CD4-positive, alpha-beta T cell treated with Interferon alpha-2 for 1 hour (primary cell): ENCODE measurements at regions not wholly inside any gene's neighbourhood (a gene's known extent, or its start where the extent isn't known, plus 50 kb on each side); places are given as distances from the start of the nearest gene placed in this dataset.

Experiments used
- DNase-seq, 2 donors: peaks; one replicate each; pipeline ENCODE4 v3.0.0-alpha.2; 2020 to 2022

- no peak for DNase-seq
Measured at GRCh38 chr18:39685303-39685902, 2119.8 kb upstream of the CELF4 start.

GRCh38 chr18:39681061-39681460 is 2115.5 kb upstream of the CELF4 start:
- no peak for DNase-seq

- no peak for DNase-seq
Measured at GRCh38 chr18:39675906-39676305, 2110.3 kb upstream of the CELF4 start.

- no peak for DNase-seq
Measured at GRCh38 chr18:39675368-39675767, 2109.8 kb upstream of the CELF4 start.

GRCh38 chr18:39672171-39672570 is 2106.6 kb upstream of the CELF4 start:
- DNase-seq: no peak

GRCh38 chr18:39667905-39668304 is 2102.3 kb upstream of the CELF4 start:
- DNase-seq: no peak

- DNase-seq: no peak
Measured at GRCh38 chr18:39666541-39666940, 2100.9 kb upstream of the CELF4 start.

- no peak for DNase-seq
Measured at GRCh38 chr18:39661856-39662366, 2096.3 kb upstream of the CELF4 start.

GRCh38 chr18:39660141-39660540 is 2094.5 kb upstream of the CELF4 start:
- DNase-seq: no peak

- DNase-seq: no peak
Measured at GRCh38 chr18:39655341-39655740, 2089.7 kb upstream of the CELF4 start.

GRCh38 chr18:39653221-39653620 is 2087.6 kb upstream of the CELF4 start:
- no peak for DNase-seq

- no peak for DNase-seq
Measured at GRCh38 chr18:39648616-39649015, 2083.0 kb upstream of the CELF4 start.

GRCh38 chr18:39647627-39648534 is 2082.3 kb upstream of the CELF4 start:
- no peak for DNase-seq

- no peak for DNase-seq
Measured at GRCh38 chr18:39638224-39638623, 2072.6 kb upstream of the CELF4 start.

- DNase-seq: no peak
Measured at GRCh38 chr18:39636931-39637330, 2071.3 kb upstream of the CELF4 start.

- no peak for DNase-seq
Measured at GRCh38 chr18:39635966-39636365, 2070.4 kb upstream of the CELF4 start.

GRCh38 chr18:39635192-39635591 is 2069.6 kb upstream of the CELF4 start:
- DNase-seq: no peak

- DNase-seq: no peak
Measured at GRCh38 chr18:39627936-39628335, 2062.3 kb upstream of the CELF4 start.

- no peak for DNase-seq
Measured at GRCh38 chr18:39624961-39625360, 2059.4 kb upstream of the CELF4 start.

- no peak for DNase-seq
Measured at GRCh38 chr18:39622431-39622830, 2056.8 kb upstream of the CELF4 start.

GRCh38 chr18:39620551-39621168 is 2055.1 kb upstream of the CELF4 start:
- no peak for DNase-seq

- no peak for DNase-seq
Measured at GRCh38 chr18:39618265-39619003, 2052.8 kb upstream of the CELF4 start.
